HEK293 (cell line): ENCODE measurements at regions not wholly inside any gene's neighbourhood (a gene's known extent, or its start where the extent isn't known, plus 50 kb on each side); places are given as distances from the start of the nearest gene placed in this dataset.

Source experiments
- CTCF ChIA-PET: fragments of 350-600 bp; formaldehyde crosslinking; extraction: SDS; loops from one replicate; lab custom pipeline; 2021; ENCODE audit warnings: antibody characterized with exemption; lab: Yijun Ruan, JAX
- POLR2A ChIA-PET: fragments of 300-600 bp; formaldehyde crosslinking; extraction: SDS; loops from one replicate; lab custom pipeline; 2020; ENCODE audit warnings: antibody characterized with exemption, inconsistent platforms; lab: Yijun Ruan, JAX
- H3K27ac ChIP-seq: fragments of 200-500 bp; sonication (Bioruptor generic); 2 replicates; pipeline ENCODE4 v1.5.1; 2014; ENCODE audit warnings: low read depth, low read length, control low read depth, inconsistent platforms; ENCODE audit errors: extremely low read depth
- H3K36me3 ChIP-seq, 2 experiments: fragments of 200-500 bp in 1 of 2; sonication (Bioruptor generic) in 1 of 2; 1 replicate in 1 of 2; 2 replicates in 1 of 2; pipeline ENCODE4 v1.5.1; 2014 to 2017; ENCODE audit warnings: inconsistent platforms in 2 of 2, low read length in 2 of 2; ENCODE audit not compliant: control insufficient read depth in 2 of 2, insufficient read depth in 1 of 2
- H3K4me1 ChIP-seq: fragments of 200-500 bp; sonication (Bioruptor generic); 2 replicates; pipeline ENCODE4 v1.5.1; 2014; ENCODE audit warnings: mild to moderate bottlenecking, low read length, inconsistent platforms; ENCODE audit not compliant: control insufficient read depth, insufficient read depth
- H3K4me3 ChIP-seq: 2 replicates; pipeline ENCODE4 v1.5.1; 2011; ENCODE audit warnings: low read depth, mild to moderate bottlenecking, control low read depth, low read length, moderate library complexity
- H3K9me3 ChIP-seq: fragments of 200-500 bp; sonication (Bioruptor generic); 2 replicates; pipeline ENCODE4 v1.5.1; 2014; ENCODE audit warnings: low read depth, low read length, inconsistent platforms; ENCODE audit not compliant: control insufficient read depth, insufficient read depth
- HOXA7 ChIP-seq: sonication (generic); formaldehyde crosslinking; IDR thresholded peaks from 2 replicates; pipeline ENCODE4 v1.8.1; 2022; ENCODE audit warnings: missing genetic modification reagents, borderline replicate concordance
- SALL2 ChIP-seq: fragments of 450-650 bp; formaldehyde crosslinking; IDR thresholded peaks from 2 replicates; pipeline ENCODE4 v1.5.0; 2017; ENCODE audit warnings: missing biosample characterization, mild to moderate bottlenecking, missing genetic modification characterization, borderline replicate concordance
- SCRT1 ChIP-seq: fragments of 450-650 bp; formaldehyde crosslinking; IDR thresholded peaks from 2 replicates; pipeline ENCODE4 v1.5.1; 2016; ENCODE audit warnings: missing biosample characterization, missing genetic modification characterization, borderline replicate concordance
- TRIM28 ChIP-seq: IDR thresholded peaks from 2 replicates; pipeline ENCODE4 v1.6.1; 2011; ENCODE audit warnings: low read length, control low read depth, borderline replicate concordance
- ZBTB21 ChIP-seq: fragments of 450-650 bp; formaldehyde crosslinking; IDR thresholded peaks from 2 replicates; pipeline ENCODE4 v1.5.1; 2017; ENCODE audit warnings: missing biosample characterization, missing genetic modification characterization
- ZFHX2 ChIP-seq: fragments of 450-650 bp; formaldehyde crosslinking; conservative IDR thresholded peaks from 2 replicates; pipeline ENCODE4 v1.5.1; 2016; ENCODE audit warnings: missing biosample characterization, missing genetic modification characterization
- ZNF133 ChIP-seq: fragments of 450-650 bp; formaldehyde crosslinking; IDR thresholded peaks from 2 replicates; pipeline ENCODE4 v1.5.1; 2016; ENCODE audit warnings: missing biosample characterization, missing genetic modification characterization
- ZNF214 ChIP-seq: fragments of 450-650 bp; formaldehyde crosslinking; IDR thresholded peaks from 2 replicates; pipeline ENCODE4 v1.5.1; 2017; ENCODE audit warnings: missing biosample characterization, mild to moderate bottlenecking, missing genetic modification characterization, borderline replicate concordance
- ZNF433 ChIP-seq: fragments of 450-650 bp; formaldehyde crosslinking; IDR thresholded peaks from 2 replicates; pipeline ENCODE4 v1.5.1; 2016; ENCODE audit warnings: missing biosample characterization, missing genetic modification characterization, low read depth
- ZNF473 ChIP-seq: fragments of 450-650 bp; formaldehyde crosslinking; IDR thresholded peaks from 2 replicates; pipeline ENCODE4 v1.5.1; 2017; ENCODE audit warnings: missing biosample characterization, missing genetic modification characterization
- ZNF501 ChIP-seq: fragments of 450-650 bp; formaldehyde crosslinking; IDR thresholded peaks from 2 replicates; pipeline ENCODE4 v1.5.1; 2016; ENCODE audit warnings: missing biosample characterization, missing genetic modification characterization
- ZNF624 ChIP-seq: fragments of 450-650 bp; formaldehyde crosslinking; IDR thresholded peaks from 2 replicates; pipeline ENCODE4 v1.5.1; 2017; ENCODE audit warnings: missing biosample characterization, missing genetic modification characterization
- ZNF707 ChIP-seq: fragments of 450-650 bp; formaldehyde crosslinking; IDR thresholded peaks from 2 replicates; pipeline ENCODE4 v1.5.1; 2016; ENCODE audit warnings: missing biosample characterization, missing genetic modification characterization
- TF ChIP-seq, protein P1 (sequence below): fragments of 450-650 bp; formaldehyde crosslinking; conservative IDR thresholded peaks from 2 replicates; pipeline ENCODE4 v1.5.1; 2016; ENCODE audit warnings: low read depth, missing biosample characterization, missing genetic modification characterization
- TF ChIP-seq, protein P2 (sequence below): fragments of 450-650 bp; formaldehyde crosslinking; IDR thresholded peaks from 2 replicates; pipeline ENCODE4; 2016; ENCODE audit warnings: missing biosample characterization, missing genetic modification characterization
- TF ChIP-seq, protein P3 (sequence below): fragments of 450-650 bp; formaldehyde crosslinking; IDR thresholded peaks from 2 replicates; pipeline ENCODE4 v1.5.1; 2016; ENCODE audit warnings: missing biosample characterization, missing genetic modification characterization
- TF ChIP-seq, protein P4 (sequence below): fragments of 450-650 bp; formaldehyde crosslinking; IDR thresholded peaks from 2 replicates; pipeline ENCODE4 v1.5.1; 2016; ENCODE audit warnings: missing biosample characterization, missing genetic modification characterization
- TF ChIP-seq, protein P5 (sequence below): fragments of 450-650 bp; formaldehyde crosslinking; IDR thresholded peaks from 2 replicates; pipeline ENCODE4 v1.5.0; 2017; ENCODE audit warnings: missing biosample characterization, missing genetic modification characterization, borderline replicate concordance

DNA sequence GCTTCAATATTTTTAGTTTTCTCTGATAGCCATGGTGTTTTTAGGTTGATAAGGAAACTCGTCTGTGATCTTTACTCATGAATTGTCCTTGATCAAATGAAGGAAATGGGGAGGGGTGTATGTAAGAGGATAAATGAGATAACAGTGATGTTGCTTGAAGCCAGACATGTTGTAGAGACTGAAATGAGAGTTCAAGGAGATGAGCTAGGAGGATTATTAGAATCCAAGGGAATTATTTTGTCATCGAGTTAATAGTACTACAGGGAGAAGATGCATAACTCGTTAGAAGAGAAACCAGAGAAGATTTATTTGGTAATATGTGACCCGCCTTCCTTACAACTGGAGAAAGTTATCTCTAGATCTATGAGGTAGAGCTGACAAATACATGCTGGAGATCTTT is 371.3 kb upstream of the DDHD1 start:
- ChIA-PET POLR2A (no interaction called here), CTCF (interaction anchor here (1.1 kb wide), 1 partner anchor 253 kb away, joined by 10 read pairs; no protein-coding TSS in a partner anchor)
- Histone ChIP-seq H3K27ac (no peak overlapping the region), H3K4me1 (no peaks in the 10 kb centered on the region), H3K36me3 (no peaks in the 10 kb centered on the region), H3K4me3 (no peak overlapping the region), H3K9me3 (no peaks in the 10 kb centered on the region)
- TF ChIP-seq ZNF473 (tag by site-specific recombination) (no peak), ZNF214 (tag by site-specific recombination) (no peak), ZNF133 (tag by site-specific recombination) (no peak), ZNF707 (tag by site-specific recombination) (no peak), ZBTB21 (tag by site-specific recombination) (no peak), HOXA7 (no peak), ZFHX2 (tag by site-specific recombination) (no peak), ZNF501 (tag by site-specific recombination) (no peak), TRIM28 (no peak), SALL2 (no peak), ZNF624 (tag by site-specific recombination) (no peak), SCRT1 (tag by site-specific recombination) (no peak), ZNF433 (tag by site-specific recombination) (no peak)
- TF ChIP-seq, protein P1, sequence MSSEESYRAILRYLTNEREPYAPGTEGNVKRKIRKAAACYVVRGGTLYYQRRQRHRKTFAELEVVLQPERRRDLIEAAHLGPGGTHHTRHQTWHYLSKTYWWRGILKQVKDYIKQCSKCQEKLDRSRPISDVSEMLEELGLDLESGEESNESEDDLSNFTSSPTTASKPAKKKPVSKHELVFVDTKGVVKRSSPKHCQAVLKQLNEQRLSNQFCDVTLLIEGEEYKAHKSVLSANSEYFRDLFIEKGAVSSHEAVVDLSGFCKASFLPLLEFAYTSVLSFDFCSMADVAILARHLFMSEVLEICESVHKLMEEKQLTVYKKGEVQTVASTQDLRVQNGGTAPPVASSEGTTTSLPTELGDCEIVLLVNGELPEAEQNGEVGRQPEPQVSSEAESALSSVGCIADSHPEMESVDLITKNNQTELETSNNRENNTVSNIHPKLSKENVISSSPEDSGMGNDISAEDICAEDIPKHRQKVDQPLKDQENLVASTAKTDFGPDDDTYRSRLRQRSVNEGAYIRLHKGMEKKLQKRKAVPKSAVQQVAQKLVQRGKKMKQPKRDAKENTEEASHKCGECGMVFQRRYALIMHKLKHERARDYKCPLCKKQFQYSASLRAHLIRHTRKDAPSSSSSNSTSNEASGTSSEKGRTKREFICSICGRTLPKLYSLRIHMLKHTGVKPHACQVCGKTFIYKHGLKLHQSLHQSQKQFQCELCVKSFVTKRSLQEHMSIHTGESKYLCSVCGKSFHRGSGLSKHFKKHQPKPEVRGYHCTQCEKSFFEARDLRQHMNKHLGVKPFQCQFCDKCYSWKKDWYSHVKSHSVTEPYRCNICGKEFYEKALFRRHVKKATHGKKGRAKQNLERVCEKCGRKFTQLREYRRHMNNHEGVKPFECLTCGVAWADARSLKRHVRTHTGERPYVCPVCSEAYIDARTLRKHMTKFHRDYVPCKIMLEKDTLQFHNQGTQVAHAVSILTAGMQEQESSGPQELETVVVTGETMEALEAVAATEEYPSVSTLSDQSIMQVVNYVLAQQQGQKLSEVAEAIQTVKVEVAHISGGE (tag by site-specific recombination) = no peak
- TF ChIP-seq, protein P2, sequence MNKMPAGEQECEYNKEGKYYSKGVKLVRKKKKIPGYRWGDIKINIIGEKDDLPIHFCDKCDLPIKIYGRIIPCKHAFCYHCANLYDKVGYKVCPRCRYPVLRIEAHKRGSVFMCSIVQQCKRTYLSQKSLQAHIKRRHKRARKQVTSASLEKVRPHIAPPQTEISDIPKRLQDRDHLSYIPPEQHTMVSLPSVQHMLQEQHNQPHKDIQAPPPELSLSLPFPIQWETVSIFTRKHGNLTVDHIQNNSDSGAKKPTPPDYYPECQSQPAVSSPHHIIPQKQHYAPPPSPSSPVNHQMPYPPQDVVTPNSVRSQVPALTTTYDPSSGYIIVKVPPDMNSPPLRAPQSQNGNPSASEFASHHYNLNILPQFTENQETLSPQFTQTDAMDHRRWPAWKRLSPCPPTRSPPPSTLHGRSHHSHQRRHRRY (tag by site-specific recombination) = no peak
- TF ChIP-seq, protein P3, sequence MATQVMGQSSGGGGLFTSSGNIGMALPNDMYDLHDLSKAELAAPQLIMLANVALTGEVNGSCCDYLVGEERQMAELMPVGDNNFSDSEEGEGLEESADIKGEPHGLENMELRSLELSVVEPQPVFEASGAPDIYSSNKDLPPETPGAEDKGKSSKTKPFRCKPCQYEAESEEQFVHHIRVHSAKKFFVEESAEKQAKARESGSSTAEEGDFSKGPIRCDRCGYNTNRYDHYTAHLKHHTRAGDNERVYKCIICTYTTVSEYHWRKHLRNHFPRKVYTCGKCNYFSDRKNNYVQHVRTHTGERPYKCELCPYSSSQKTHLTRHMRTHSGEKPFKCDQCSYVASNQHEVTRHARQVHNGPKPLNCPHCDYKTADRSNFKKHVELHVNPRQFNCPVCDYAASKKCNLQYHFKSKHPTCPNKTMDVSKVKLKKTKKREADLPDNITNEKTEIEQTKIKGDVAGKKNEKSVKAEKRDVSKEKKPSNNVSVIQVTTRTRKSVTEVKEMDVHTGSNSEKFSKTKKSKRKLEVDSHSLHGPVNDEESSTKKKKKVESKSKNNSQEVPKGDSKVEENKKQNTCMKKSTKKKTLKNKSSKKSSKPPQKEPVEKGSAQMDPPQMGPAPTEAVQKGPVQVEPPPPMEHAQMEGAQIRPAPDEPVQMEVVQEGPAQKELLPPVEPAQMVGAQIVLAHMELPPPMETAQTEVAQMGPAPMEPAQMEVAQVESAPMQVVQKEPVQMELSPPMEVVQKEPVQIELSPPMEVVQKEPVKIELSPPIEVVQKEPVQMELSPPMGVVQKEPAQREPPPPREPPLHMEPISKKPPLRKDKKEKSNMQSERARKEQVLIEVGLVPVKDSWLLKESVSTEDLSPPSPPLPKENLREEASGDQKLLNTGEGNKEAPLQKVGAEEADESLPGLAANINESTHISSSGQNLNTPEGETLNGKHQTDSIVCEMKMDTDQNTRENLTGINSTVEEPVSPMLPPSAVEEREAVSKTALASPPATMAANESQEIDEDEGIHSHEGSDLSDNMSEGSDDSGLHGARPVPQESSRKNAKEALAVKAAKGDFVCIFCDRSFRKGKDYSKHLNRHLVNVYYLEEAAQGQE = no peak
- TF ChIP-seq, protein P4, sequence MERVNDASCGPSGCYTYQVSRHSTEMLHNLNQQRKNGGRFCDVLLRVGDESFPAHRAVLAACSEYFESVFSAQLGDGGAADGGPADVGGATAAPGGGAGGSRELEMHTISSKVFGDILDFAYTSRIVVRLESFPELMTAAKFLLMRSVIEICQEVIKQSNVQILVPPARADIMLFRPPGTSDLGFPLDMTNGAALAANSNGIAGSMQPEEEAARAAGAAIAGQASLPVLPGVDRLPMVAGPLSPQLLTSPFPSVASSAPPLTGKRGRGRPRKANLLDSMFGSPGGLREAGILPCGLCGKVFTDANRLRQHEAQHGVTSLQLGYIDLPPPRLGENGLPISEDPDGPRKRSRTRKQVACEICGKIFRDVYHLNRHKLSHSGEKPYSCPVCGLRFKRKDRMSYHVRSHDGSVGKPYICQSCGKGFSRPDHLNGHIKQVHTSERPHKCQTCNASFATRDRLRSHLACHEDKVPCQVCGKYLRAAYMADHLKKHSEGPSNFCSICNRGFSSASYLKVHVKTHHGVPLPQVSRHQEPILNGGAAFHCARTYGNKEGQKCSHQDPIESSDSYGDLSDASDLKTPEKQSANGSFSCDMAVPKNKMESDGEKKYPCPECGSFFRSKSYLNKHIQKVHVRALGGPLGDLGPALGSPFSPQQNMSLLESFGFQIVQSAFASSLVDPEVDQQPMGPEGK (tag by site-specific recombination) = no peak
- TF ChIP-seq, protein P5, sequence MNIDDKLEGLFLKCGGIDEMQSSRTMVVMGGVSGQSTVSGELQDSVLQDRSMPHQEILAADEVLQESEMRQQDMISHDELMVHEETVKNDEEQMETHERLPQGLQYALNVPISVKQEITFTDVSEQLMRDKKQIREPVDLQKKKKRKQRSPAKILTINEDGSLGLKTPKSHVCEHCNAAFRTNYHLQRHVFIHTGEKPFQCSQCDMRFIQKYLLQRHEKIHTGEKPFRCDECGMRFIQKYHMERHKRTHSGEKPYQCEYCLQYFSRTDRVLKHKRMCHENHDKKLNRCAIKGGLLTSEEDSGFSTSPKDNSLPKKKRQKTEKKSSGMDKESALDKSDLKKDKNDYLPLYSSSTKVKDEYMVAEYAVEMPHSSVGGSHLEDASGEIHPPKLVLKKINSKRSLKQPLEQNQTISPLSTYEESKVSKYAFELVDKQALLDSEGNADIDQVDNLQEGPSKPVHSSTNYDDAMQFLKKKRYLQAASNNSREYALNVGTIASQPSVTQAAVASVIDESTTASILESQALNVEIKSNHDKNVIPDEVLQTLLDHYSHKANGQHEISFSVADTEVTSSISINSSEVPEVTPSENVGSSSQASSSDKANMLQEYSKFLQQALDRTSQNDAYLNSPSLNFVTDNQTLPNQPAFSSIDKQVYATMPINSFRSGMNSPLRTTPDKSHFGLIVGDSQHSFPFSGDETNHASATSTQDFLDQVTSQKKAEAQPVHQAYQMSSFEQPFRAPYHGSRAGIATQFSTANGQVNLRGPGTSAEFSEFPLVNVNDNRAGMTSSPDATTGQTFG = no peak
